GM12801 (cell line): ENCODE measurements at regions not wholly inside any gene's neighbourhood (a gene's known extent, or its start where the extent isn't known, plus 50 kb on each side); places are given as distances from the start of the nearest gene placed in this dataset.

Experiments
- TF ChIP-seq, protein P1 (sequence below): IDR thresholded peaks from one replicate; pipeline ENCODE4 v1.5.1; 2011; ENCODE audit warnings: control low read depth; ENCODE audit not compliant: insufficient read length; ENCODE audit errors: extremely low read depth

DNA sequence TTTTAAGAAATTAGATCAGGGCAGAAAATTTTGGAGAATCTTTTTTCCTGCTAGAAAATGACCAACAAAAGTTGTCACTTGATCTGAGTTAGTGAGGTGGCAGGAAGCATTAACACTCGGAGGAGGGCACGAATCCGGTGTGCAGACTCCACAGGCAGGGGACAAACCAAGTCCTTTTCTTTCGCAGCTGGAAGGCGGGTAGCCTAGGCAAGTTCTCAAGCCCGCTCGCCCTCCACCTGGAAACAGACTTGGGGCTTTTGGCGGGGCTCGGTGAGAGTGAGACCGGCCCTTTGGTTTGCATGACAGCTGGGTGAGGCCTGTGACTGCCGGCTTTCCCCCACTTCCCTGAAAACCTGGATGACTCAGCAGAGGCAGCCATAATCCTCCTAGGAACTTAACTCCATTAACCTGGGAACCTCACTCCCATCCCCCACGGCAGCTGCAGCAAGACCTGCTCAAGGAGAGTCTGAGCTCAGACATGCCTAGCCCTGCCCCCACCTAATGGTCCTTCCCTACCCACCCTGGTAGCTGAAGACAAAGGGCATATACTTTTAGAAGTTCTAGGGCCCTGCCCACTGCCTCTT is 134.8 kb downstream of the MFSD1 start:
- TF ChIP-seq, protein P1, sequence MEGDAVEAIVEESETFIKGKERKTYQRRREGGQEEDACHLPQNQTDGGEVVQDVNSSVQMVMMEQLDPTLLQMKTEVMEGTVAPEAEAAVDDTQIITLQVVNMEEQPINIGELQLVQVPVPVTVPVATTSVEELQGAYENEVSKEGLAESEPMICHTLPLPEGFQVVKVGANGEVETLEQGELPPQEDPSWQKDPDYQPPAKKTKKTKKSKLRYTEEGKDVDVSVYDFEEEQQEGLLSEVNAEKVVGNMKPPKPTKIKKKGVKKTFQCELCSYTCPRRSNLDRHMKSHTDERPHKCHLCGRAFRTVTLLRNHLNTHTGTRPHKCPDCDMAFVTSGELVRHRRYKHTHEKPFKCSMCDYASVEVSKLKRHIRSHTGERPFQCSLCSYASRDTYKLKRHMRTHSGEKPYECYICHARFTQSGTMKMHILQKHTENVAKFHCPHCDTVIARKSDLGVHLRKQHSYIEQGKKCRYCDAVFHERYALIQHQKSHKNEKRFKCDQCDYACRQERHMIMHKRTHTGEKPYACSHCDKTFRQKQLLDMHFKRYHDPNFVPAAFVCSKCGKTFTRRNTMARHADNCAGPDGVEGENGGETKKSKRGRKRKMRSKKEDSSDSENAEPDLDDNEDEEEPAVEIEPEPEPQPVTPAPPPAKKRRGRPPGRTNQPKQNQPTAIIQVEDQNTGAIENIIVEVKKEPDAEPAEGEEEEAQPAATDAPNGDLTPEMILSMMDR: no peak

DNA sequence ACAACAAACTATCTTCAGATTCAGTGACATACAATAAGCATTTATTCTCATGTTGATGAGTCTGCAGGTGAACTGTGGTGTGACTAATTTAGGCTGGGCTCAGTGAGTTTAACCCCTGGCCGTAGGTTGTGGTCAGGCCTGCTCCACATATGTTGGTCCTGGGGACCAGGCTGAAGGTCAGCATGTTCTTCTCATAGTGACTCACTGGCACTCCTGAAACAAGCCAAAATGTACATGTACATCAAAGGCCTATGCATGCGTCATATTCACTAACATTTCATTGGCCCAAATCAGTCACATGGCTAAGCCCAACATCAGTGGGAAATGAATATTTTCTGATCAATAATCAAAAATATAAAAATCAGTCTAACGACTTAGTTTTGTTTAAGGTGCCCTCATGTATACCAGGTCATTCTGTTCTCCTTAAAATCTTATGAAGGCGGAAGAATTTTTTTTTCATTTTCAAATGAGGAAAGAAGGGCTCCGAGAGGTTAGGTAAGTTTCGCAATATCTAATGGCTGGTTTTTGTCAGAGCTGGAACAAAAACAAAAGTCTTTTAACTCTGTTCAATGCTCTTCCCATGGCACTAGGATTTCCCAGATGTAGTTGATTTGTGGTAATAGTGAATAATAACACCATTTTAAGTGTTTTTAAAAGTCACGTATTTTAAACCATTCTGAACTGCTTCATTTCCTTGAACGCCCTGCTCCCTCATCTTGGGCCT is 148.5 kb downstream of the MFSD1 start:
- TF ChIP-seq, protein P1: no peak

DNA sequence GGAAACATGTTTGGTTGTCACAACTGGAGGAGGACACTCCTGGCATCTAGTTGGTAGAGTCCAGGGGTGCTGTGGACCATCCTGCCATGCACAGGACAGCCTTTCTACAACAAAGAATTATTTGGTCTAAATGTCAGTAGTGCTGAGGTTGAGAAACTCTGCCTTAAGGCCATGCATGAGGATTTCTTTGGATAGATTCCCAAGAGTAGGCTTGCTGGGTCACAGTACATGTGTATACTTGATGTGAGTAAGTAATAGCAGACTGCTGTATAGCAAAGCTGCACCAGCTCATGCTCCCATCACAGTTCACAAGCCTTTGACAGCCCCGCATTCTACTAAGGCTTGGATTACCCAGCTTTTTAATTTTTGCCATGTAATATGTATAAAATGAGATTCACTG is 151.3 kb downstream of the MFSD1 start:
- TF ChIP-seq, protein P1: no peak

DNA sequence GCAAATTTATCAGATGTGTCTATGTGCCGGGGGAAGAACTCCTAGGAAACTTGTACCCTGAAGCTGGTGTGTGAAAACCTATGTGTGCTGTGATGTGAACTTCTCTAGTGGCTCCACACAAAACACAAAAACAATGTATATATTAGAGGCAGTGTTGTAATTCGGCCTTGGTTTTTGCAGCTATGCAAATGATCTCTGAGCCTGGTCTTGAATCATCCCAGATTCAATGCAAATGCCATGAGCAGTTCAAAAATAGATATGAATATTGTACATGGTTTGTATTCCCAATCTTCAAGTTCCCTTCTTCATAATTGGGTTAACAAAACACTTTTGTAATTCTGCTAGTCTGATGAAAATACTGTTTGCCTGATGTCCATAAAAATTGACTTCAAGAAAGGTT is 152.6 kb downstream of the MFSD1 start:
- TF ChIP-seq, protein P1: no peak

DNA sequence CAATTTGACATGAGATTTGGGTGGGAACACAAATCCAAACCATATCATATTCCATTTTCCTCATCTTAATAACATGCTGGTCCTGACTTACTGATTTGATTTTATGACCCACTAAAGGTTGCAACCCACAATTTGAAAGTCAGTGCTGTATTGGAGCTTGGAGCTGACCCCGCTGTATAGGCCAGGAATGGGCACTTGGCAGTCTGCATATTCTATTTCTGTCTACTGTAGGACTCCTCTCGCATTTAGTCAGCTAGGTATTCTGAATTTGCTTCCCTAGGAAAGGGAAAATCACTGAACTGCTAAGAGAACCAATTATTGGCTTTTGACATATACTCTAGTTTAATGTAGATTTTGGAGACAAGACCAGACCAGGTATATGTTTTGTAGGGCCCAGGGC is 157.0 kb downstream of the MFSD1 start:
- TF ChIP-seq, protein P1: no peak

DNA sequence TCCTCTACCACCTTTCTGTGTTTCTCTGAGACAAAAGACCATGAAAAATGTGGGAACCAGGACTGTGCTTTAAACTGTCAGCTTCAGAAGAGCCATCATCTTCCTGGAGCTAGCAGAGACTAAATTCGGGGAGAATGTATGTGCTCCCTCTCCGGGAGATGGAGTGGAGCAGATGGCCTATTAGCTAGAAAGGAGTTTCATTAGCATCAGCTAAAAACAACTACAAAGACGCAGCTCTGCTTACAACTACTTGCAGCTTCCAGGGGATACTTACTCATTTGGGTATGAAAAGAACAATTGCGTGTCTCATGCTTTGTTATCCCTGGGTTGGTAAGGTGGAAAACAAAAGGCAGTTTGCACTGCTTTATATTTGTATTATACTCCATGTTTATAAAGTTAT is 159.6 kb downstream of the MFSD1 start:
- TF ChIP-seq, protein P1: no peak

DNA sequence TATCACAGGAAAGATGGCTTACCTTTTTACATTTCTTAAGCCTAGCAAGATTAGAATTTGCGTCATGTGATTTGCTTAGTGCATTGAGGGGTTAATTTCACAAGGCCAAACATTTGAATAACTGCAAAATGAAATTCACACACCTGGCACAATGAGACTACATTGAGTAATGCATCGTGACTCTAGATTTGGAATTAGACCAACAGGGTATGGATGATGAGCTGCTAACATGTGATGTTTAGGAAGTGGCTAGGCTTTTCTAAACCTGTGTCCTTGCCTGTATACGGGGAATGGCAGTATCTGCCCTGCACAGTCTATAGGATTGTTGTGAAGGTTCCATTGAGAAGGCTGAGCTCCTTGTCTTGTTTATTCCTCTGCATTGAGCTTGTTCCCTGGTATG is 160.1 kb downstream of the MFSD1 start:
- TF ChIP-seq, protein P1: no peak
